ENCODE measurements at regions not wholly inside any gene's neighbourhood (a gene's known extent, or its start where the extent isn't known, plus 50 kb on each side); places are given as distances from the start of the nearest gene placed in this dataset.

- BruUV-seq (replicated peaks), result no TSS peak
- intact Hi-C loops (cut with micrococcal nuclease), result no loop called here
- CTCF ChIA-PET, result no interaction called here
- H3K79me2 ChIP-seq (ENCODE audit: insufficient read depth, low read length), result no peaks in the 10 kb centered on the region
- H3K27me3 ChIP-seq (ENCODE audit: insufficient read depth, low read length), result no peaks in the 10 kb centered on the region
- no peaks in the 10 kb centered on the region for H3K9me3 ChIP-seq (ENCODE audit: control insufficient read depth in 1 of 2, insufficient read depth in 1 of 2, low read depth in 1 of 2, low read length in 2 of 2)
- H4K20me1 ChIP-seq (ENCODE audit: insufficient read depth), result no peaks in the 10 kb centered on the region
- no peak overlapping the region for H3K4me2 ChIP-seq (ENCODE audit: low read length)
- no peak overlapping the region for H3K9ac ChIP-seq (ENCODE audit: low read length)
- H3K9me2 ChIP-seq (ENCODE audit: insufficient read depth), result no peaks in the 10 kb centered on the region
- H3K36me3 ChIP-seq (ENCODE audit: control insufficient read depth in 1 of 2, insufficient read depth in 2 of 2, low read length in 2 of 2), result no peaks in the 10 kb centered on the region
- no peaks in the 10 kb centered on the region for H3K4me1 ChIP-seq (ENCODE audit: control insufficient read depth in 1 of 2, insufficient read depth in 2 of 2, low read length in 2 of 2)
- no peak overlapping the region for H3K27ac ChIP-seq (ENCODE audit: low read depth, low read length)
- TF ChIP-seq RAD21 (IDR thresholded peaks at IDR 0.05; ENCODE audit: low read depth) (no peak), YY1 (IDR thresholded peaks at IDR 0.05; ENCODE audit: extremely low read depth, insufficient replicate concordance, low read depth, low read length) (no peak), TCF7L2 (IDR thresholded peaks at IDR 0.05; ENCODE audit: borderline replicate concordance, extremely low read depth, insufficient read depth, insufficient read length) (no peak), FOSL1 (IDR thresholded peaks at IDR 0.05; ENCODE audit: low read depth) (no peak)
- no peak for DNase-seq (ENCODE audit: low read depth, low spot score)
- POLR2A ChIA-PET, result no interaction called here
- no peak overlapping the region for H3K4me3 ChIP-seq (replicated peaks in 1 of 2; ENCODE audit: low read depth in 1 of 2, low read length in 2 of 2)
- H2AFZ ChIP-seq (ENCODE audit: low read depth, low read length, poor library complexity, severe bottlenecking), result no peak overlapping the region
- no peak for ATAC-seq
- RAD21 ChIA-PET (ENCODE audit: low non-redundant PET in 1 of 2, low total read pairs in 2 of 2, uncharacterized antibody in 2 of 2, unreplicated experiment in 2 of 2), result no interaction called here
Observed at GRCh38 chr2:183463821-183464220, 339.6 kb downstream of the NUP35 start.

DNA sequence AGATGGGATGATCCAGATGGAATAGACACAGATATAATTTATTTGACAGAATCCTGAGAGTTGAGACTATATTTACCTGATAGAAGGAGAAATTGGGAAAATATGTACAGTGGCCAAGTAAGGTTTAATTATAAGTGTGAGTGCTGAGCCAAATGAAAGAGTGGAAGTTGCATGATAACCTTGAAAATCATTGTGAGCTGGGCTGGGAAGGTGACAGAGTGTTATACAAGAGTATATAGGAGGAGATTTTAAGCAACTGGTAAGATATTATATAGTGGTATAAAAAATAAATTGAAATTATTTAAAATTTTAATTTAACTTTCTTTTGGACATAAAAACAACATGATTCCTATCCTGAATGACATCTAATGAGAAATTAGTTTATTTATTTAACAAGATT is 340.8 kb downstream of the NUP35 start:
- RAD21 ChIA-PET (ENCODE audit: low non-redundant PET in 1 of 2, low total read pairs in 2 of 2, uncharacterized antibody in 2 of 2, unreplicated experiment in 2 of 2), result no interaction called here
- intact Hi-C loops (cut with micrococcal nuclease), result no loop called here
- no peaks in the 10 kb centered on the region for H3K4me1 ChIP-seq (ENCODE audit: control insufficient read depth in 1 of 2, insufficient read depth in 2 of 2, low read length in 2 of 2)
- H3K79me2 ChIP-seq (ENCODE audit: insufficient read depth, low read length), result no peaks in the 10 kb centered on the region
- no peaks in the 10 kb centered on the region for H4K20me1 ChIP-seq (ENCODE audit: insufficient read depth)
- H3K9ac ChIP-seq (ENCODE audit: low read length), result no peak overlapping the region
- H3K9me3 ChIP-seq (ENCODE audit: control insufficient read depth in 1 of 2, insufficient read depth in 1 of 2, low read depth in 1 of 2, low read length in 2 of 2), result no peaks in the 10 kb centered on the region
- no peak for DNase-seq (ENCODE audit: low read depth, low spot score)
- H3K4me3 ChIP-seq (replicated peaks in 1 of 2; ENCODE audit: low read depth in 1 of 2, low read length in 2 of 2), result no peak overlapping the region
- no peaks in the 10 kb centered on the region for H3K27me3 ChIP-seq (ENCODE audit: insufficient read depth, low read length)
- BruUV-seq (replicated peaks), result no TSS peak
- H3K27ac ChIP-seq (ENCODE audit: low read depth, low read length), result no peak overlapping the region
- H3K9me2 ChIP-seq (ENCODE audit: insufficient read depth), result no peaks in the 10 kb centered on the region
- no peak for ATAC-seq
- POLR2A ChIA-PET, result no interaction called here
- no peak overlapping the region for H2AFZ ChIP-seq (ENCODE audit: low read depth, low read length, poor library complexity, severe bottlenecking)
- CTCF ChIA-PET, result no interaction called here
- H3K4me2 ChIP-seq (ENCODE audit: low read length), result no peak overlapping the region
- H3K36me3 ChIP-seq (ENCODE audit: control insufficient read depth in 1 of 2, insufficient read depth in 2 of 2, low read length in 2 of 2), result no peaks in the 10 kb centered on the region
- TF ChIP-seq POLR2AphosphoS5 (IDR thresholded peaks at IDR 0.05; ENCODE audit: low read depth, low read length), result no peak
- no peak for TF ChIP-seq CEBPB (IDR thresholded peaks at IDR 0.05; ENCODE audit: low read depth)
- no peak for TF ChIP-seq MAX (IDR thresholded peaks at IDR 0.05)
- TF ChIP-seq ZNF274 (IDR thresholded peaks at IDR 0.05; ENCODE audit: low read depth, low read length), result no peak
- no peak for TF ChIP-seq TCF7L2 (IDR thresholded peaks at IDR 0.05; ENCODE audit: borderline replicate concordance, extremely low read depth, insufficient read depth, insufficient read length)
- no peak for TF ChIP-seq SIN3A (IDR thresholded peaks at IDR 0.05; ENCODE audit: low read depth)
- TF ChIP-seq, protein P1, sequence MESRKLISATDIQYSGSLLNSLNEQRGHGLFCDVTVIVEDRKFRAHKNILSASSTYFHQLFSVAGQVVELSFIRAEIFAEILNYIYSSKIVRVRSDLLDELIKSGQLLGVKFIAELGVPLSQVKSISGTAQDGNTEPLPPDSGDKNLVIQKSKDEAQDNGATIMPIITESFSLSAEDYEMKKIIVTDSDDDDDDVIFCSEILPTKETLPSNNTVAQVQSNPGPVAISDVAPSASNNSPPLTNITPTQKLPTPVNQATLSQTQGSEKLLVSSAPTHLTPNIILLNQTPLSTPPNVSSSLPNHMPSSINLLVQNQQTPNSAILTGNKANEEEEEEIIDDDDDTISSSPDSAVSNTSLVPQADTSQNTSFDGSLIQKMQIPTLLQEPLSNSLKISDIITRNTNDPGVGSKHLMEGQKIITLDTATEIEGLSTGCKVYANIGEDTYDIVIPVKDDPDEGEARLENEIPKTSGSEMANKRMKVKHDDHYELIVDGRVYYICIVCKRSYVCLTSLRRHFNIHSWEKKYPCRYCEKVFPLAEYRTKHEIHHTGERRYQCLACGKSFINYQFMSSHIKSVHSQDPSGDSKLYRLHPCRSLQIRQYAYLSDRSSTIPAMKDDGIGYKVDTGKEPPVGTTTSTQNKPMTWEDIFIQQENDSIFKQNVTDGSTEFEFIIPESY (IDR thresholded peaks at IDR 0.05; ENCODE audit: extremely low read depth, insufficient replicate concordance, low read length), result no peak
- TF ChIP-seq, protein P2, sequence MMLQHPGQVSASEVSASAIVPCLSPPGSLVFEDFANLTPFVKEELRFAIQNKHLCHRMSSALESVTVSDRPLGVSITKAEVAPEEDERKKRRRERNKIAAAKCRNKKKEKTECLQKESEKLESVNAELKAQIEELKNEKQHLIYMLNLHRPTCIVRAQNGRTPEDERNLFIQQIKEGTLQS (IDR thresholded peaks at IDR 0.05), result no peak
- no peak for TF ChIP-seq YY1 (IDR thresholded peaks at IDR 0.05; ENCODE audit: extremely low read depth, insufficient replicate concordance, low read depth, low read length)
- TF ChIP-seq EZH2phosphoT487 (IDR thresholded peaks at IDR 0.05; ENCODE audit: borderline replicate concordance), result no peak
- TF ChIP-seq EGR1 (IDR thresholded peaks at IDR 0.05; ENCODE audit: low read depth), result no peak
- no peak for TF ChIP-seq ZFX (IDR thresholded peaks at IDR 0.05)
- TF ChIP-seq FOSL1 (IDR thresholded peaks at IDR 0.05; ENCODE audit: low read depth), result no peak
- TF ChIP-seq POLR2A (IDR thresholded peaks at IDR 0.05; ENCODE audit: borderline replicate concordance, extremely low read depth, insufficient read depth, insufficient read length), result no peak
- TF ChIP-seq, protein P3, sequence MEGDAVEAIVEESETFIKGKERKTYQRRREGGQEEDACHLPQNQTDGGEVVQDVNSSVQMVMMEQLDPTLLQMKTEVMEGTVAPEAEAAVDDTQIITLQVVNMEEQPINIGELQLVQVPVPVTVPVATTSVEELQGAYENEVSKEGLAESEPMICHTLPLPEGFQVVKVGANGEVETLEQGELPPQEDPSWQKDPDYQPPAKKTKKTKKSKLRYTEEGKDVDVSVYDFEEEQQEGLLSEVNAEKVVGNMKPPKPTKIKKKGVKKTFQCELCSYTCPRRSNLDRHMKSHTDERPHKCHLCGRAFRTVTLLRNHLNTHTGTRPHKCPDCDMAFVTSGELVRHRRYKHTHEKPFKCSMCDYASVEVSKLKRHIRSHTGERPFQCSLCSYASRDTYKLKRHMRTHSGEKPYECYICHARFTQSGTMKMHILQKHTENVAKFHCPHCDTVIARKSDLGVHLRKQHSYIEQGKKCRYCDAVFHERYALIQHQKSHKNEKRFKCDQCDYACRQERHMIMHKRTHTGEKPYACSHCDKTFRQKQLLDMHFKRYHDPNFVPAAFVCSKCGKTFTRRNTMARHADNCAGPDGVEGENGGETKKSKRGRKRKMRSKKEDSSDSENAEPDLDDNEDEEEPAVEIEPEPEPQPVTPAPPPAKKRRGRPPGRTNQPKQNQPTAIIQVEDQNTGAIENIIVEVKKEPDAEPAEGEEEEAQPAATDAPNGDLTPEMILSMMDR (IDR thresholded peaks at IDR 0.05 in 2 of 3, conservative IDR thresholded peaks at IDR 0.05 in 1 of 3; ENCODE audit: borderline replicate concordance in 1 of 3, insufficient read depth in 1 of 3, low read depth in 2 of 3, low read length in 2 of 3), result no peak
